ENCODE measurements at regions not wholly inside any gene's neighbourhood (a gene's known extent, or its start where the extent isn't known, plus 50 kb on each side); places are given as distances from the start of the nearest gene placed in this dataset.
A peak's percentile ranks its signal among the peaks of the same experiment; 100 is the strongest.

DNA sequence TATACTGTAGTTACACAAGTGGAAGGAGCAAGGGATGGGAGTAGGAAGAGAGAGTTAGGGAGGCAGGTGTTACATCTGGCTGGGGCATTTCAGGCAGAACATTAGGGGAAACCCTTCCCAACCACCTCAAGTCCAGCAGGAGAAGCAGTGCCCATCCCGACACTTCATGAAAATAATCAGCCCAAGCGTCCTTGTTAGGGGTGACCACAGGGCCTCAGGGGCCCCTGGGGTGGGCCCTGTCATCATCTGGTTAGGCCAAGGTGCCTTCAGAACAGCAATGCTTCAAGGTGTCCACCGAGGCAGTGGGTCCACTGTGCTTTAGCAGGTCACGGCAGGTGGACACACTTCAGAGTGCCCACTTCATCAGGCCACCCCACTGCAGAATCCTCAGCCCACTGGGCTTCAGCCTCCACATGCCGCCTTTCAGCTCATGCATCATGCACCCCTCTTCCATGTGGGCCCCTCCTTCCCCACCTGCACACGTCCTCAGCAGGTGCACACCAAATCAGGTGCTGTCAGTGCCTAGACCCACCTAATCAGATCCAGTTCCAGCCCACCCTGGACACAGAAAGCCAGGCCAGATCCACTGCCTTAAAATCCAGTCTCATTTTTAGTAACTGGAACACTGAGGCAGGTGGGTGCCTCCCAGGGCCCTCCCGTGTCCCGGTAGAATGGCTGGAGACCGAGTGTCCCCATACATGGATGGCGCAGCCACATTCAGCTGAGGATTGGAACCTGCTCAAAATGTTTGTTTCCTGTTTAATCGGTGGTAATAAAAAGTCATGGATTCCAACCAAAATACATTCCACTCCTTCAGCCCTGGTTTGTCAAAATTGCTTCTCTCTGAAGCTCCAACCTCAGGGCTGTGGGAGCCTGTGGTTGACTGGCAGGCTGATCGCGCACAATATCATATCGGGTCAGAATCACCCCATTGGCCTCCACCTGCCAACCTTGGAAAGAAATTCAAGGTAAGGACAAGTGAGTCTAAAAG lies 99.5 kb downstream of the ANKRD60 start:
- no peak overlapping the region for H3K9ac ChIP-seq (ENCODE audit: insufficient read depth in 1 of 2, low read length in 2 of 2)
- DNase-seq, result no peak
- no peak for ATAC-seq (ENCODE audit: insufficient read depth, low FRiP score)
- no peaks in the 10 kb centered on the region for H3K36me3 ChIP-seq (ENCODE audit: control insufficient read depth in 4 of 4, insufficient read depth in 4 of 4, low read length in 4 of 4)
- H3K27me3 ChIP-seq (ENCODE audit: control insufficient read depth in 3 of 3, insufficient read depth in 3 of 3, low read length in 2 of 3), result no peaks in the 10 kb centered on the region
- 85 to 87% methylated on average over 14 of the region's 14 CpGs for WGBS, 2 donors
- TF ChIP-seq, protein P1, sequence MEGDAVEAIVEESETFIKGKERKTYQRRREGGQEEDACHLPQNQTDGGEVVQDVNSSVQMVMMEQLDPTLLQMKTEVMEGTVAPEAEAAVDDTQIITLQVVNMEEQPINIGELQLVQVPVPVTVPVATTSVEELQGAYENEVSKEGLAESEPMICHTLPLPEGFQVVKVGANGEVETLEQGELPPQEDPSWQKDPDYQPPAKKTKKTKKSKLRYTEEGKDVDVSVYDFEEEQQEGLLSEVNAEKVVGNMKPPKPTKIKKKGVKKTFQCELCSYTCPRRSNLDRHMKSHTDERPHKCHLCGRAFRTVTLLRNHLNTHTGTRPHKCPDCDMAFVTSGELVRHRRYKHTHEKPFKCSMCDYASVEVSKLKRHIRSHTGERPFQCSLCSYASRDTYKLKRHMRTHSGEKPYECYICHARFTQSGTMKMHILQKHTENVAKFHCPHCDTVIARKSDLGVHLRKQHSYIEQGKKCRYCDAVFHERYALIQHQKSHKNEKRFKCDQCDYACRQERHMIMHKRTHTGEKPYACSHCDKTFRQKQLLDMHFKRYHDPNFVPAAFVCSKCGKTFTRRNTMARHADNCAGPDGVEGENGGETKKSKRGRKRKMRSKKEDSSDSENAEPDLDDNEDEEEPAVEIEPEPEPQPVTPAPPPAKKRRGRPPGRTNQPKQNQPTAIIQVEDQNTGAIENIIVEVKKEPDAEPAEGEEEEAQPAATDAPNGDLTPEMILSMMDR (IDR thresholded peaks at IDR 0.05; ENCODE audit: control extremely low read depth, extremely low read depth), result no peak
- H3K27ac ChIP-seq (ENCODE audit: low read depth in 1 of 2, low read length in 1 of 2), result no peak overlapping the region
- H3K4me3 ChIP-seq, result no peak overlapping the region
- H3K4me1 ChIP-seq (ENCODE audit: control insufficient read depth in 5 of 5, insufficient read depth in 5 of 5, low read length in 5 of 5), result peaks cover 0 to 41% (median 12%) of the 10 kb centered on the region in 5 donors
- H3K9me3 ChIP-seq (ENCODE audit: control insufficient read depth in 4 of 4, insufficient read depth in 3 of 4, low read length in 3 of 4), result peaks cover 0 to 12% (median 4%) of the 10 kb centered on the region in 4 donors

GRCh38 chr20:58127701-58128111 lies 100.7 kb downstream of the ANKRD60 start:
- ATAC-seq (ENCODE audit: insufficient read depth, low FRiP score), result no peak
- Histone ChIP-seq H3K36me3 (ENCODE audit: control insufficient read depth in 4 of 4, insufficient read depth in 4 of 4, low read length in 4 of 4) (no peaks in the 10 kb centered on the region), H3K27ac (ENCODE audit: low read depth in 1 of 2, low read length in 1 of 2) (no peak overlapping the region), H3K9me3 (ENCODE audit: control insufficient read depth in 4 of 4, insufficient read depth in 3 of 4, low read length in 3 of 4) (peaks cover 0 to 12% (median 4%) of the 10 kb centered on the region in 4 donors), H3K27me3 (ENCODE audit: control insufficient read depth in 3 of 3, insufficient read depth in 3 of 3, low read length in 2 of 3) (no peaks in the 10 kb centered on the region), H3K4me1 (ENCODE audit: control insufficient read depth in 5 of 5, insufficient read depth in 5 of 5, low read length in 5 of 5) (peaks cover 0 to 33% (median 12%) of the 10 kb centered on the region in 5 donors), H3K9ac (ENCODE audit: insufficient read depth in 1 of 2, low read length in 2 of 2) (no peak overlapping the region), H3K4me3 (no peak overlapping the region)
- peak in 2 of 3 donors; percentile 30 to 53 for DNase-seq
- TF ChIP-seq, protein P1 (IDR thresholded peaks at IDR 0.05; ENCODE audit: control extremely low read depth, extremely low read depth), result no peak
- WGBS, 2 donors, result 18 to 29% methylated on average over 6 of the region's 6 CpGs

- TF ChIP-seq, protein P1 (IDR thresholded peaks at IDR 0.05; ENCODE audit: control extremely low read depth, extremely low read depth), result no peak
- ATAC-seq (ENCODE audit: insufficient read depth, low FRiP score) (no peak), DNase-seq (no peak)
- H3K27me3 ChIP-seq (ENCODE audit: control insufficient read depth in 3 of 3, insufficient read depth in 3 of 3, low read length in 2 of 3), result no peaks in the 10 kb centered on the region
- H3K36me3 ChIP-seq (ENCODE audit: control insufficient read depth in 4 of 4, insufficient read depth in 4 of 4, low read length in 4 of 4), result no peaks in the 10 kb centered on the region
- no peak overlapping the region for H3K4me3 ChIP-seq
- peaks cover 0 to 12% (median 4%) of the 10 kb centered on the region in 4 donors for H3K9me3 ChIP-seq (ENCODE audit: control insufficient read depth in 4 of 4, insufficient read depth in 3 of 4, low read length in 3 of 4)
- peaks cover 0 to 15% (median 0%) of the 10 kb centered on the region in 5 donors for H3K4me1 ChIP-seq (ENCODE audit: control insufficient read depth in 5 of 5, insufficient read depth in 5 of 5, low read length in 5 of 5)
- H3K9ac ChIP-seq (ENCODE audit: insufficient read depth in 1 of 2, low read length in 2 of 2), result no peak overlapping the region
- no peak overlapping the region for H3K27ac ChIP-seq (ENCODE audit: low read depth in 1 of 2, low read length in 1 of 2)
These were observed 102.7 kb downstream of the ANKRD60 start for GRCh38 chr20:58125726-58126125.

All from lung (tissue), 11 donors.